GM21423 (cell line): ENCODE measurements at regions not wholly inside any gene's neighbourhood (a gene's known extent, or its start where the extent isn't known, plus 50 kb on each side); places are given as distances from the start of the nearest gene placed in this dataset.

ENCODE experiments used
- ATAC-seq: cut with Tn5 transposase; IDR thresholded peaks from one replicate; pipeline ENCODE4 v1.9.1; 2021; ENCODE audit warnings: mild to moderate bottlenecking, moderate library complexity; ENCODE audit not compliant: unreplicated experiment

GRCh38 chr2:147099845-147100244 is 745.0 kb upstream of the ACVR2A start:
- no peak for ATAC-seq

GRCh38 chr2:147098940-147099339 is 745.9 kb upstream of the ACVR2A start:
- no peak for ATAC-seq

GRCh38 chr2:147097747-147098146 is 747.1 kb upstream of the ACVR2A start:
- ATAC-seq: no peak

- ATAC-seq: no peak
Measured at GRCh38 chr2:147096671-147097070, 748.2 kb upstream of the ACVR2A start.

GRCh38 chr2:147095376-147095775 is 749.5 kb upstream of the ACVR2A start:
- ATAC-seq: no peak

GRCh38 chr2:147094077-147094476 is 750.8 kb upstream of the ACVR2A start:
- no peak for ATAC-seq

- ATAC-seq: no peak
Measured at GRCh38 chr2:147092266-147092665, 752.6 kb upstream of the ACVR2A start.

GRCh38 chr2:147091448-147091847 is 753.4 kb upstream of the ACVR2A start:
- ATAC-seq: no peak

- ATAC-seq: no peak
Measured at GRCh38 chr2:147088871-147089270, 756.0 kb upstream of the ACVR2A start.

GRCh38 chr2:147086715-147087114 is 758.1 kb upstream of the ACVR2A start:
- no peak for ATAC-seq

GRCh38 chr2:147083664-147084063 is 761.2 kb upstream of the ACVR2A start:
- ATAC-seq: no peak

GRCh38 chr2:147082850-147083522 is 761.8 kb upstream of the ACVR2A start:
- peak; percentile 82 for ATAC-seq

- no peak for ATAC-seq
Measured at GRCh38 chr2:147081831-147082230, 763.0 kb upstream of the ACVR2A start.

- ATAC-seq: no peak
Measured at GRCh38 chr2:147076634-147077033, 768.2 kb upstream of the ACVR2A start.

- ATAC-seq: no peak
Measured at GRCh38 chr2:147068071-147068470, 776.8 kb upstream of the ACVR2A start.

GRCh38 chr2:147067136-147067535 is 777.7 kb upstream of the ACVR2A start:
- no peak for ATAC-seq

GRCh38 chr2:147062073-147062472 is 782.8 kb upstream of the ACVR2A start:
- ATAC-seq: no peak

- ATAC-seq: no peak
Measured at GRCh38 chr2:147061269-147061668, 783.6 kb upstream of the ACVR2A start.

GRCh38 chr2:147057892-147058490 is 786.8 kb upstream of the ACVR2A start:
- ATAC-seq: no peak

GRCh38 chr2:147051814-147052213 is 793.0 kb upstream of the ACVR2A start:
- ATAC-seq: no peak

GRCh38 chr2:147051248-147051647 is 793.6 kb upstream of the ACVR2A start:
- no peak for ATAC-seq

- ATAC-seq: no peak
Measured at GRCh38 chr2:147049957-147050356, 794.9 kb upstream of the ACVR2A start.

GRCh38 chr2:147046473-147046872 is 798.4 kb upstream of the ACVR2A start:
- ATAC-seq: no peak
